ENCODE measurements at regions not wholly inside any gene's neighbourhood (a gene's known extent, or its start where the extent isn't known, plus 50 kb on each side); places are given as distances from the start of the nearest gene placed in this dataset.

- no peak for TF ChIP-seq CTCF (conservative IDR thresholded peaks at IDR 0.05 in 1 of 2, IDR thresholded peaks at IDR 0.05 in 1 of 2; ENCODE audit: low read depth in 1 of 2, low read length in 2 of 2)
- TF ChIP-seq EZH2 (IDR thresholded peaks at IDR 0.05; ENCODE audit: low read length, missing control alignments) = no peak
Measured at GRCh38 chr20:22810626-22811569, 224.2 kb upstream of the SSTR4 start.
